Hepatocyte (in vitro differentiated cells): ENCODE measurements at regions not wholly inside any gene's neighbourhood (a gene's known extent, or its start where the extent isn't known, plus 50 kb on each side); places are given as distances from the start of the nearest gene placed in this dataset.

Experiments
- DNase-seq: peaks from one replicate; pipeline ENCODE4 v3.0.0-alpha.2; 2016; ENCODE audit warnings: low spot score
- H2AFZ ChIP-seq: fragments of 200-600 bp; sonication (generic); 2 replicates; pipeline ENCODE4 v1.6.0; 2016; ENCODE audit warnings: antibody characterized with exemption, mild to moderate bottlenecking
- H3K27ac ChIP-seq: fragments of 200-600 bp; sonication (generic); 2 replicates; pipeline ENCODE4 v1.5.1; 2016; ENCODE audit warnings: mild to moderate bottlenecking
- H3K27me3 ChIP-seq: fragments of 200-600 bp; sonication (generic); 2 replicates; pipeline ENCODE4 v1.6.1; 2016
- H3K36me3 ChIP-seq: fragments of 200-600 bp; sonication (generic); replicated peaks from 2 replicates; pipeline ENCODE4 v1.5.1; 2016; ENCODE audit warnings: low read depth; ENCODE audit not compliant: insufficient read depth
- H3K4me1 ChIP-seq: fragments of 200-600 bp; sonication (generic); 2 replicates; pipeline ENCODE4 v1.5.1; 2016; ENCODE audit warnings: mild to moderate bottlenecking, moderate library complexity; ENCODE audit not compliant: insufficient read depth
- H3K4me2 ChIP-seq: fragments of 200-600 bp; sonication (generic); 2 replicates; pipeline ENCODE4 v1.6.0; 2016
- H3K4me3 ChIP-seq: fragments of 200-600 bp; sonication (generic); 2 replicates; pipeline ENCODE4 v1.5.1; 2016; ENCODE audit warnings: mild to moderate bottlenecking
- H3K79me2 ChIP-seq: fragments of 200-600 bp; sonication (generic); 2 replicates; pipeline ENCODE4 v1.6.0; 2017; ENCODE audit warnings: mild to moderate bottlenecking
- H3K9me2 ChIP-seq: fragments of 200-600 bp; sonication (generic); replicated peaks from 2 replicates; pipeline ENCODE4 v1.6.0; 2017; ENCODE audit warnings: mild to moderate bottlenecking; ENCODE audit not compliant: insufficient read depth
- H3K9me3 ChIP-seq: fragments of 200-600 bp; sonication (generic); 2 replicates; pipeline ENCODE4 v1.5.1; 2016; ENCODE audit warnings: low read depth, mild to moderate bottlenecking
- H4K20me1 ChIP-seq: fragments of 200-600 bp; sonication (generic); 2 replicates; pipeline ENCODE4 v1.6.0; 2016; ENCODE audit warnings: mild to moderate bottlenecking; ENCODE audit not compliant: insufficient read depth, poor library complexity, severe bottlenecking
- CTCF ChIP-seq: fragments of 200-600 bp; sonication (generic); IDR thresholded peaks from 2 replicates; pipeline ENCODE4 v1.5.1; 2016; ENCODE audit warnings: antibody characterized with exemption, mild to moderate bottlenecking; ENCODE audit not compliant: poor library complexity
- EZH2 ChIP-seq: fragments of 200-600 bp; sonication (generic); IDR thresholded peaks from 2 replicates; pipeline ENCODE4 v1.6.1; 2016; ENCODE audit warnings: antibody characterized with exemption, mild to moderate bottlenecking, borderline replicate concordance
- EZH2phosphoT487 ChIP-seq: fragments of 200-600 bp; sonication (generic); IDR thresholded peaks from one replicate; pipeline ENCODE4 v1.6.1; 2018; ENCODE audit warnings: antibody characterized with exemption, mild to moderate bottlenecking, low read depth, moderate library complexity; ENCODE audit not compliant: unreplicated experiment, severe bottlenecking
- WGBS: methylation state at CpG from one replicate; pipeline ENCODE4 v1.1.6; 2016; ENCODE audit warnings: low lambda C conversion rate; ENCODE audit errors: missing lambda C conversion rate; 5-methylcytosine and 5-hydroxymethylcytosine counted together

- Histone ChIP-seq H3K27me3 (no peaks in the 10 kb centered on the region), H3K9me3 (no peaks in the 10 kb centered on the region), H3K4me1 (no peaks in the 10 kb centered on the region), H4K20me1 (no peaks in the 10 kb centered on the region), H3K36me3 (no peaks in the 10 kb centered on the region), H2AFZ (no peak overlapping the region), H3K9me2 (no peaks in the 10 kb centered on the region), H3K79me2 (no peaks in the 10 kb centered on the region), H3K4me2 (no peak overlapping the region), H3K4me3 (no peak overlapping the region), H3K27ac (no peak overlapping the region)
- TF ChIP-seq EZH2 = no peak
- no peak for TF ChIP-seq EZH2phosphoT487
- TF ChIP-seq CTCF = no peak
- WGBS = 84% methylated on average over 4 of the region's 4 CpGs
- no peak for DNase-seq
Measured at GRCh38 chr4:185902654-185903053, 90.7 kb upstream of the SORBS2 start.

GRCh38 chr4:185903205-185903604 is 91.2 kb upstream of the SORBS2 start:
- WGBS = 100% methylated on average over 1 of the region's 1 CpG
- no peak for TF ChIP-seq EZH2
- no peak for TF ChIP-seq EZH2phosphoT487
- no peak for TF ChIP-seq CTCF

GRCh38 chr4:185904381-185904780 is 92.4 kb upstream of the SORBS2 start:
- Histone ChIP-seq H3K4me1 (no peaks in the 10 kb centered on the region), H3K27me3 (no peaks in the 10 kb centered on the region), H3K27ac (no peak overlapping the region), H3K9me3 (no peaks in the 10 kb centered on the region), H3K4me3 (no peak overlapping the region), H2AFZ (no peak overlapping the region), H3K79me2 (no peaks in the 10 kb centered on the region), H4K20me1 (no peaks in the 10 kb centered on the region), H3K4me2 (no peak overlapping the region), H3K9me2 (no peaks in the 10 kb centered on the region), H3K36me3 (no peaks in the 10 kb centered on the region)
- 92% methylated on average over 5 of the region's 5 CpGs for WGBS
- TF ChIP-seq EZH2phosphoT487 (no peak), CTCF (no peak), EZH2 (no peak)
- DNase-seq = no peak

More at GRCh38 chr4:185903205-185903604, 91.2 kb upstream of the SORBS2 start:
- Histone ChIP-seq H3K4me1 (no peaks in the 10 kb centered on the region), H4K20me1 (no peaks in the 10 kb centered on the region), H3K9me2 (no peaks in the 10 kb centered on the region), H3K4me3 (no peak overlapping the region), H3K79me2 (no peaks in the 10 kb centered on the region), H3K9me3 (no peaks in the 10 kb centered on the region), H2AFZ (no peak overlapping the region), H3K4me2 (no peak overlapping the region), H3K36me3 (no peaks in the 10 kb centered on the region), H3K27me3 (no peaks in the 10 kb centered on the region), H3K27ac (no peak overlapping the region)
- DNase-seq = no peak

- H3K9me3 ChIP-seq = no peaks in the 10 kb centered on the region
- no peaks in the 10 kb centered on the region for H3K4me1 ChIP-seq
- no peak overlapping the region for H3K4me2 ChIP-seq
- no peak overlapping the region for H3K27ac ChIP-seq
- H3K9me2 ChIP-seq = no peaks in the 10 kb centered on the region
- no peak overlapping the region for H2AFZ ChIP-seq
- no peaks in the 10 kb centered on the region for H3K36me3 ChIP-seq
- no peak for TF ChIP-seq EZH2
- TF ChIP-seq CTCF = no peak
- TF ChIP-seq EZH2phosphoT487 = no peak
- H3K4me3 ChIP-seq = no peak overlapping the region
- H4K20me1 ChIP-seq = no peaks in the 10 kb centered on the region
- WGBS = 85% methylated on average over 2 of the region's 2 CpGs
- H3K27me3 ChIP-seq = no peaks in the 10 kb centered on the region
- no peak for DNase-seq
- H3K79me2 ChIP-seq = no peaks in the 10 kb centered on the region
Measured at GRCh38 chr4:185909972-185910371, 98.0 kb upstream of the SORBS2 start.
